Gastrocnemius medialis (tissue), 4 donors: ENCODE measurements at regions not wholly inside any gene's neighbourhood (a gene's known extent, or its start where the extent isn't known, plus 50 kb on each side); places are given as distances from the start of the nearest gene placed in this dataset.

Source experiments
- CTCF ChIP-seq, 5 experiments: fragments of 450-650 bp in 3 of 5; fragments of 200-600 bp in 2 of 5; sonication (generic) in 2 of 5; IDR thresholded peaks in 4 of 5; conservative IDR thresholded peaks in 1 of 5; 1 replicate in 4 of 5; 2 replicates in 1 of 5; pipeline ENCODE4 v1.5.1; 2016 to 2019; ENCODE audit warnings: antibody characterized with exemption in 5 of 5, mild to moderate bottlenecking in 3 of 5, moderate library complexity in 3 of 5
- POLR2A ChIP-seq, 2 donors: fragments of 450-650 bp; IDR thresholded peaks; one replicate each; pipeline ENCODE4 v1.6.1; 2017; ENCODE audit warnings: antibody characterized with exemption in 2 of 2, mild to moderate bottlenecking in 2 of 2, moderate library complexity in 2 of 2

GRCh38 chr17:63258785-63259184 lies 187.3 kb downstream of the CYB561 start:
- TF ChIP-seq CTCF (IDR thresholded peaks at IDR 0.05 in 4 of 5, conservative IDR thresholded peaks at IDR 0.05 in 1 of 5), result no peak
- TF ChIP-seq POLR2A (IDR thresholded peaks at IDR 0.05), result no peak
